PFSK-1 (cell line): ENCODE measurements at regions not wholly inside any gene's neighbourhood (a gene's known extent, or its start where the extent isn't known, plus 50 kb on each side); places are given as distances from the start of the nearest gene placed in this dataset.

ENCODE experiments used
- POLR2AphosphoS5 ChIP-seq: IDR thresholded peaks from 2 replicates; pipeline ENCODE4 v1.6.1; 2012; ENCODE audit warnings: low read depth, mild to moderate bottlenecking, control low read depth, low read length, moderate library complexity
- SIN3A ChIP-seq: IDR thresholded peaks from 2 replicates; pipeline ENCODE4 v1.6.1; 2012; ENCODE audit warnings: mild to moderate bottlenecking, low read length, moderate library complexity, borderline replicate concordance; ENCODE audit not compliant: insufficient read depth
- TAF1 ChIP-seq: IDR thresholded peaks from 2 replicates; pipeline ENCODE4 v1.6.1; 2012; ENCODE audit warnings: low read length, control low read depth, borderline replicate concordance; ENCODE audit not compliant: insufficient read depth

- TF ChIP-seq POLR2AphosphoS5 (no peak), SIN3A (no peak), TAF1 (no peak)
These were observed 92.8 kb upstream of the DCBLD2 start for GRCh38 chr3:98994128-98994762.
